Neural cell (in vitro differentiated cells): ENCODE measurements at regions not wholly inside any gene's neighbourhood (a gene's known extent, or its start where the extent isn't known, plus 50 kb on each side); places are given as distances from the start of the nearest gene placed in this dataset.

Experiments
- H2AFZ ChIP-seq: fragments of 200-600, 300-800 bp; sonication (generic), shearing (Covaris generic); 2 replicates; pipeline ENCODE4 v1.6.0; 2014; ENCODE audit warnings: low read depth, mild to moderate bottlenecking, antibody characterized with exemption, low read length, moderate library complexity
- H3F3A ChIP-seq: fragments of 200-600 bp; shearing (Covaris generic); 2 replicates; pipeline ENCODE4 v1.6.1; 2016; ENCODE audit warnings: mild to moderate bottlenecking, moderate library complexity, mixed read lengths, antibody characterized with exemption, low read length; ENCODE audit not compliant: insufficient read depth, poor library complexity, severe bottlenecking
- H3K27ac ChIP-seq: fragments of 200-600, 300-800 bp; sonication (generic), shearing (Covaris generic); 2 replicates; pipeline ENCODE4 v1.5.1; 2014; ENCODE audit warnings: mild to moderate bottlenecking, low read length, moderate library complexity
- H3K27me3 ChIP-seq: fragments of 300-800, 200-600 bp; sonication (generic), shearing (Covaris generic); 2 replicates; pipeline ENCODE4 v1.6.0; 2014; ENCODE audit warnings: mild to moderate bottlenecking, low read depth, low read length, moderate library complexity; ENCODE audit not compliant: insufficient read depth
- H3K36me3 ChIP-seq: fragments of 300-800, 200-600 bp; sonication (generic), shearing (Covaris generic); 2 replicates; pipeline ENCODE4 v1.5.1; 2014; ENCODE audit warnings: mild to moderate bottlenecking, antibody characterized with exemption, low read length, moderate library complexity; ENCODE audit not compliant: insufficient read depth
- H3K4me2 ChIP-seq: fragments of 300-800, 200-600 bp; sonication (generic), shearing (Covaris generic); 2 replicates; pipeline ENCODE4 v1.6.0; 2014; ENCODE audit warnings: mild to moderate bottlenecking, low read length
- H3K4me3 ChIP-seq: fragments of 300-800, 200-600 bp; sonication (generic), shearing (Covaris generic); 2 replicates; pipeline ENCODE4 v1.5.1; 2014; ENCODE audit warnings: mild to moderate bottlenecking, low read length, moderate library complexity
- H3K79me2 ChIP-seq: fragments of 200-600 bp; shearing (Covaris generic); replicated peaks from 2 replicates; pipeline ENCODE4 v1.6.0; 2014; ENCODE audit warnings: mild to moderate bottlenecking, low read length, moderate library complexity; ENCODE audit not compliant: insufficient read depth
- H3K9ac ChIP-seq: fragments of 300-800, 200-600 bp; sonication (generic), shearing (Covaris generic); 2 replicates; pipeline ENCODE4 v1.6.1; 2016; ENCODE audit warnings: mild to moderate bottlenecking, low read length, mixed read lengths
- H3K9me2 ChIP-seq: fragments of 200-600 bp; shearing (Covaris generic); 2 replicates; pipeline ENCODE4 v1.6.1; 2016; ENCODE audit warnings: mild to moderate bottlenecking, low read length, mixed read lengths; ENCODE audit not compliant: insufficient read depth
- H3K9me3 ChIP-seq: fragments of 200-600, 300-800 bp; sonication (generic), shearing (Covaris generic); 2 replicates; pipeline ENCODE4 v1.6.1; 2016; ENCODE audit warnings: mild to moderate bottlenecking, mixed run types, low read length, moderate library complexity, mixed read lengths
- H4K20me1 ChIP-seq: fragments of 200-600 bp; shearing (Covaris generic); 2 replicates; pipeline ENCODE4 v1.6.1; 2016; ENCODE audit warnings: mild to moderate bottlenecking, mixed run types; ENCODE audit not compliant: insufficient read depth
- EP300 ChIP-seq: fragments of 450-650 bp; conservative IDR thresholded peaks from 2 replicates; pipeline ENCODE4 v1.6.1; 2014; ENCODE audit warnings: antibody characterized with exemption, mild to moderate bottlenecking, moderate library complexity; ENCODE audit not compliant: poor library complexity, severe bottlenecking
- EZH2 ChIP-seq: fragments of 200-600, 300-800 bp; shearing (Covaris generic), sonication (generic); IDR thresholded peaks from 2 replicates; pipeline ENCODE4 v1.6.1; 2014; ENCODE audit warnings: antibody characterized with exemption, low read length, borderline replicate concordance, mild to moderate bottlenecking; ENCODE audit not compliant: insufficient read depth, poor library complexity, severe bottlenecking
- MXI1 ChIP-seq: fragments of 450-650 bp; conservative IDR thresholded peaks from 2 replicates; pipeline ENCODE4 v1.6.1; 2014; ENCODE audit warnings: antibody characterized with exemption, mild to moderate bottlenecking; ENCODE audit not compliant: poor library complexity, severe bottlenecking
- POLR2AphosphoS5 ChIP-seq: IDR thresholded peaks from 2 replicates; pipeline ENCODE4 v1.6.1; 2012
- RAD21 ChIP-seq: fragments of 450-650 bp; conservative IDR thresholded peaks from 2 replicates; pipeline ENCODE4 v1.6.1; 2014; ENCODE audit warnings: antibody characterized with exemption, mild to moderate bottlenecking, moderate library complexity
- SMC3 ChIP-seq: fragments of 450-650 bp; conservative IDR thresholded peaks from 2 replicates; pipeline ENCODE4 v1.6.1; 2014; ENCODE audit warnings: antibody characterized with exemption, mild to moderate bottlenecking, moderate library complexity; ENCODE audit not compliant: poor library complexity
- TAF1 ChIP-seq: IDR thresholded peaks from 2 replicates; pipeline ENCODE4 v1.6.1; 2012; ENCODE audit warnings: low read depth
- TF ChIP-seq, protein P1 (sequence below): fragments of 450-650 bp; IDR thresholded peaks from 2 replicates; pipeline ENCODE4 v1.5.1; 2014; ENCODE audit warnings: antibody characterized with exemption, mild to moderate bottlenecking, moderate library complexity; ENCODE audit not compliant: poor library complexity, severe bottlenecking
- TF ChIP-seq, protein P2 (sequence below): IDR thresholded peaks from 2 replicates; pipeline ENCODE4 v1.6.1; 2012; ENCODE audit warnings: borderline replicate concordance

DNA sequence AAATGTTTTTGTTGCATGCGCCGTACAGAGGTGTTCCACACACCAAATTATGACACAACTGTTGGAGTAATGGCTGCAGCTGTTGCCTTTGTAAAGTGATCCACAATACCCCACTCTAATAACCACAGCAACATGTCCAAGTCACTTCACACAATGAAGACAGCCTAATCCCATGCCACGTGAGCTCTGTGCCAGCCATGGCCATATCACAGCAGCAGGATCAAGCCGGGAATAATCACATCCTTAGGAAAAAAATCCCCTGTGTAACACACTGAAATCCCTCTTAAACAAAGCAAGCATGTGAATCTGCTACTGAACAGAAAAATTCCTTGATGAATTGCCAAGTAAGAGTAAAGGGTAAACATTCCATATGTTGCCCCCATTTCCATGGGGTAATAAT is 179.5 kb upstream of the PARD3B start:
- H3K9me3 ChIP-seq = no peaks in the 10 kb centered on the region
- H3K9me2 ChIP-seq = no peaks in the 10 kb centered on the region
- H3F3A ChIP-seq = no peaks in the 10 kb centered on the region
- H4K20me1 ChIP-seq = no peaks in the 10 kb centered on the region
- no peak overlapping the region for H3K27ac ChIP-seq
- no peaks in the 10 kb centered on the region for H3K36me3 ChIP-seq
- no peak overlapping the region for H2AFZ ChIP-seq
- no peak overlapping the region for H3K4me3 ChIP-seq
- no peaks in the 10 kb centered on the region for H3K27me3 ChIP-seq
- TF ChIP-seq EZH2 = no peak
- TF ChIP-seq, protein P1, sequence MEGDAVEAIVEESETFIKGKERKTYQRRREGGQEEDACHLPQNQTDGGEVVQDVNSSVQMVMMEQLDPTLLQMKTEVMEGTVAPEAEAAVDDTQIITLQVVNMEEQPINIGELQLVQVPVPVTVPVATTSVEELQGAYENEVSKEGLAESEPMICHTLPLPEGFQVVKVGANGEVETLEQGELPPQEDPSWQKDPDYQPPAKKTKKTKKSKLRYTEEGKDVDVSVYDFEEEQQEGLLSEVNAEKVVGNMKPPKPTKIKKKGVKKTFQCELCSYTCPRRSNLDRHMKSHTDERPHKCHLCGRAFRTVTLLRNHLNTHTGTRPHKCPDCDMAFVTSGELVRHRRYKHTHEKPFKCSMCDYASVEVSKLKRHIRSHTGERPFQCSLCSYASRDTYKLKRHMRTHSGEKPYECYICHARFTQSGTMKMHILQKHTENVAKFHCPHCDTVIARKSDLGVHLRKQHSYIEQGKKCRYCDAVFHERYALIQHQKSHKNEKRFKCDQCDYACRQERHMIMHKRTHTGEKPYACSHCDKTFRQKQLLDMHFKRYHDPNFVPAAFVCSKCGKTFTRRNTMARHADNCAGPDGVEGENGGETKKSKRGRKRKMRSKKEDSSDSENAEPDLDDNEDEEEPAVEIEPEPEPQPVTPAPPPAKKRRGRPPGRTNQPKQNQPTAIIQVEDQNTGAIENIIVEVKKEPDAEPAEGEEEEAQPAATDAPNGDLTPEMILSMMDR = no peak
- no peak for TF ChIP-seq TAF1
- no peak for TF ChIP-seq EP300
- no peak for TF ChIP-seq MXI1
- no peak for TF ChIP-seq SMC3
- TF ChIP-seq, protein P2, sequence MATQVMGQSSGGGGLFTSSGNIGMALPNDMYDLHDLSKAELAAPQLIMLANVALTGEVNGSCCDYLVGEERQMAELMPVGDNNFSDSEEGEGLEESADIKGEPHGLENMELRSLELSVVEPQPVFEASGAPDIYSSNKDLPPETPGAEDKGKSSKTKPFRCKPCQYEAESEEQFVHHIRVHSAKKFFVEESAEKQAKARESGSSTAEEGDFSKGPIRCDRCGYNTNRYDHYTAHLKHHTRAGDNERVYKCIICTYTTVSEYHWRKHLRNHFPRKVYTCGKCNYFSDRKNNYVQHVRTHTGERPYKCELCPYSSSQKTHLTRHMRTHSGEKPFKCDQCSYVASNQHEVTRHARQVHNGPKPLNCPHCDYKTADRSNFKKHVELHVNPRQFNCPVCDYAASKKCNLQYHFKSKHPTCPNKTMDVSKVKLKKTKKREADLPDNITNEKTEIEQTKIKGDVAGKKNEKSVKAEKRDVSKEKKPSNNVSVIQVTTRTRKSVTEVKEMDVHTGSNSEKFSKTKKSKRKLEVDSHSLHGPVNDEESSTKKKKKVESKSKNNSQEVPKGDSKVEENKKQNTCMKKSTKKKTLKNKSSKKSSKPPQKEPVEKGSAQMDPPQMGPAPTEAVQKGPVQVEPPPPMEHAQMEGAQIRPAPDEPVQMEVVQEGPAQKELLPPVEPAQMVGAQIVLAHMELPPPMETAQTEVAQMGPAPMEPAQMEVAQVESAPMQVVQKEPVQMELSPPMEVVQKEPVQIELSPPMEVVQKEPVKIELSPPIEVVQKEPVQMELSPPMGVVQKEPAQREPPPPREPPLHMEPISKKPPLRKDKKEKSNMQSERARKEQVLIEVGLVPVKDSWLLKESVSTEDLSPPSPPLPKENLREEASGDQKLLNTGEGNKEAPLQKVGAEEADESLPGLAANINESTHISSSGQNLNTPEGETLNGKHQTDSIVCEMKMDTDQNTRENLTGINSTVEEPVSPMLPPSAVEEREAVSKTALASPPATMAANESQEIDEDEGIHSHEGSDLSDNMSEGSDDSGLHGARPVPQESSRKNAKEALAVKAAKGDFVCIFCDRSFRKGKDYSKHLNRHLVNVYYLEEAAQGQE = no peak
- TF ChIP-seq RAD21 = no peak
- no peak for TF ChIP-seq POLR2AphosphoS5
- H3K79me2 ChIP-seq = no peaks in the 10 kb centered on the region
- H3K9ac ChIP-seq = no peak overlapping the region
- no peak overlapping the region for H3K4me2 ChIP-seq

- Histone ChIP-seq H2AFZ (no peak overlapping the region), H3K9me2 (no peaks in the 10 kb centered on the region), H3K79me2 (no peaks in the 10 kb centered on the region), H3K9me3 (no peaks in the 10 kb centered on the region), H3K36me3 (no peaks in the 10 kb centered on the region), H3K4me3 (no peak overlapping the region), H3K4me2 (no peak overlapping the region), H3K9ac (no peak overlapping the region), H3K27me3 (no peaks in the 10 kb centered on the region), H4K20me1 (no peaks in the 10 kb centered on the region), H3K27ac (no peak overlapping the region), H3F3A (no peaks in the 10 kb centered on the region)
- TF ChIP-seq, protein P2 = no peak
- TF ChIP-seq POLR2AphosphoS5 (no peak), TAF1 (no peak), MXI1 (no peak), RAD21 (no peak), SMC3 (no peak), EP300 (no peak), EZH2 (no peak)
- TF ChIP-seq, protein P1 = no peak
Observed at GRCh38 chr2:204367466-204367865, 177.8 kb upstream of the PARD3B start.
